HEK293T (cell line): ENCODE measurements at regions not wholly inside any gene's neighbourhood (a gene's known extent, or its start where the extent isn't known, plus 50 kb on each side); places are given as distances from the start of the nearest gene placed in this dataset.

Source experiments
- BHLHE40 ChIP-seq: fragments of 450-650 bp; IDR thresholded peaks from 2 replicates; pipeline ENCODE4 v1.6.1; 2016; ENCODE audit warnings: mild to moderate bottlenecking, moderate library complexity, borderline replicate concordance
- CTBP1 ChIP-seq: fragments of 450-650 bp; IDR thresholded peaks from 2 replicates; pipeline ENCODE4 v1.6.1; 2016; ENCODE audit warnings: borderline replicate concordance
- ELF4 ChIP-seq: fragments of 450-650 bp; IDR thresholded peaks from 2 replicates; pipeline ENCODE4 v1.6.1; 2017; ENCODE audit warnings: antibody characterized with exemption
- HDGF ChIP-seq: fragments of 450-650 bp; IDR thresholded peaks from 2 replicates; pipeline ENCODE4 v1.6.1; 2017; ENCODE audit warnings: antibody characterized with exemption, borderline replicate concordance
- SP1 ChIP-seq: fragments of 450-650 bp; IDR thresholded peaks from 2 replicates; pipeline ENCODE4 v1.6.1; 2017
- SUZ12 ChIP-seq: fragments of 450-650 bp; IDR thresholded peaks from 2 replicates; pipeline ENCODE4 v1.6.1; 2016; ENCODE audit warnings: mild to moderate bottlenecking

DNA sequence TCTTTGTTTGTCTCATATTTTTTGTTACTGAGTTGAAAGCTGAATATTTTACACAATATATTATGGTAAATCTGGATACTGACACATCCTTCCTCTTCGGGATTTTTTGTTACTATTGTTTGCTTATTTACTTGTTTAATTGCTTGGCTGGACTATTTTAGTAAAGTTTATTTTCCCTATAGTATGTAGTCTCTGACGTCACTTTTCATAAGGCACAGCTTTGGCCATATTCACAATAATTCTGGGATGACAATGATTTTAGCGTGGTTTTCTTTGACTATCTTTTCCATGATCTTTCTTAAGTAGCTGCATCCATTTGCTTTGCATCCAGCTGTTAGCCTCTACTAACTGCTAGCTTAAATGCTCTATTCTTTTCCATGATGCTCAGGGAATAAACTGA is 552.4 kb downstream of the VGLL3 start:
- TF ChIP-seq HDGF (no peak), SUZ12 (no peak), CTBP1 (no peak), BHLHE40 (no peak), SP1 (no peak), ELF4 (no peak)
